ENCODE measurements at regions not wholly inside any gene's neighbourhood (a gene's known extent, or its start where the extent isn't known, plus 50 kb on each side); places are given as distances from the start of the nearest gene placed in this dataset.

DNA sequence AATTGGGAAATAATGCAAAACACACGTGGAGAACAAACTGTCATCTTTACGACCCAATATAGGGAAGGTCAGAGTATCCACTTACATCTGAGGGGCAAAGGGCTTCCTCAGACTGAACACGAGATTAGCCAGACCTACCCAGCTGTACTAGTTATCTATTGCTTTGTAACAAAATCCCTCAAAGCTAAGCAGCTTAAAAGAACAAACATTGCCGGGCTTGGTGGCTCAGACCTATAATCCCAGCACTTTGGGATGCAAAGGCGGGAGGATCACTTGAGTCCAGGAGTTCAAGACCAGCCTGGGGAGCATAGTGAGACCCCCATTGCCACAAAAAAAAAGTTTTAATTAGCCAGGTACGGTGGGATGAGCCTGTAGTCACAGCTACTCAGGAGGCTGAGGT lies 262.8 kb downstream of the LTN1 start:
- DNase-seq (ENCODE audit: low spot score in 2 of 2), result no peak
- intact Hi-C loops (cut with DNase I), result no loop called here
- TF ChIP-seq CTCF (IDR thresholded peaks at IDR 0.05), result no peak
- H3K27ac ChIP-seq, result no peak overlapping the region
- H3K4me1 ChIP-seq, result no peaks in the 10 kb centered on the region
- no peaks in the 10 kb centered on the region for H3K36me3 ChIP-seq
- no peaks in the 10 kb centered on the region for H3K9me3 ChIP-seq
- no peaks in the 10 kb centered on the region for H3K27me3 ChIP-seq
- no peak overlapping the region for H3K4me3 ChIP-seq

- DNase-seq (ENCODE audit: low spot score in 2 of 2), result no peak
- TF ChIP-seq CTCF (IDR thresholded peaks at IDR 0.05), result no peak
- Histone ChIP-seq H3K27me3 (no peaks in the 10 kb centered on the region), H3K4me1 (peaks cover 0 to 4% of the 10 kb centered on the region in 2 donors), H3K27ac (no peak overlapping the region), H3K9me3 (no peaks in the 10 kb centered on the region), H3K36me3 (no peaks in the 10 kb centered on the region), H3K4me3 (no peak overlapping the region)
- intact Hi-C loops (cut with DNase I), result no loop called here
Measured at GRCh38 chr21:28727809-28728208, 264.9 kb downstream of the LTN1 start.

DNA sequence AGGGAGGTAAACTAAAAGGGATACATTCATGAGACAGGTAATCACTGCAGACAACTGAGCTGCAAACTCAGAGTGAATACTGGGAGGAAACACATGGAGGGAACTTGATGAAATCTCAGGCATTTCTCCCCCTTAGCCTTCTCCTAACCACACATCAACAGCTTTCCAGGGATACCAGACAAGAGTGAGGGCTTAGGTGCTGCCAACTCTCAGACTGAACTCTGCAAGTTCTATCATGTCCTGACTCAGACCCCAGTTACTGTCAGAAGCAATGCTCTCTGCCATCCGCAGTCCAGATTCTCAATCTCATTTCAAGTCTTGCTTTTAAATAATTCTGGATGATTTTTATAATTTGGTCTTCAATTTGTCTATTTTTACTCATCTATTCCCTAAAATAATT lies 267.3 kb downstream of the LTN1 start:
- no peak for DNase-seq (ENCODE audit: low spot score in 2 of 2)
- Histone ChIP-seq H3K27ac (no peak overlapping the region), H3K36me3 (no peaks in the 10 kb centered on the region), H3K27me3 (no peaks in the 10 kb centered on the region), H3K4me3 (no peak overlapping the region), H3K4me1 (peaks cover 0 to 4% of the 10 kb centered on the region in 2 donors), H3K9me3 (no peaks in the 10 kb centered on the region)
- intact Hi-C loops (cut with DNase I), result no loop called here
- no peak for TF ChIP-seq CTCF (IDR thresholded peaks at IDR 0.05)

GRCh38 chr21:28723646-28724045 lies 269.0 kb downstream of the LTN1 start:
- Histone ChIP-seq H3K4me3 (no peak overlapping the region), H3K27ac (no peak overlapping the region), H3K4me1 (peaks cover 0 to 4% of the 10 kb centered on the region in 2 donors), H3K27me3 (no peaks in the 10 kb centered on the region), H3K9me3 (no peaks in the 10 kb centered on the region), H3K36me3 (no peaks in the 10 kb centered on the region)
- intact Hi-C loops (cut with DNase I), result no loop called here
- TF ChIP-seq CTCF (IDR thresholded peaks at IDR 0.05), result no peak
- no peak for DNase-seq (ENCODE audit: low spot score in 2 of 2)

GRCh38 chr21:28719723-28720122 lies 273.0 kb downstream of the LTN1 start:
- H3K27ac ChIP-seq, result no peak overlapping the region
- H3K4me3 ChIP-seq, result no peak overlapping the region
- no peaks in the 10 kb centered on the region for H3K27me3 ChIP-seq
- H3K9me3 ChIP-seq, result no peaks in the 10 kb centered on the region
- peaks cover 0 to 4% of the 10 kb centered on the region in 2 donors for H3K4me1 ChIP-seq
- H3K36me3 ChIP-seq, result no peaks in the 10 kb centered on the region
- DNase-seq (ENCODE audit: low spot score in 2 of 2), result no peak
- TF ChIP-seq CTCF (IDR thresholded peaks at IDR 0.05), result no peak
- intact Hi-C loops (cut with DNase I), result no loop called here

DNA sequence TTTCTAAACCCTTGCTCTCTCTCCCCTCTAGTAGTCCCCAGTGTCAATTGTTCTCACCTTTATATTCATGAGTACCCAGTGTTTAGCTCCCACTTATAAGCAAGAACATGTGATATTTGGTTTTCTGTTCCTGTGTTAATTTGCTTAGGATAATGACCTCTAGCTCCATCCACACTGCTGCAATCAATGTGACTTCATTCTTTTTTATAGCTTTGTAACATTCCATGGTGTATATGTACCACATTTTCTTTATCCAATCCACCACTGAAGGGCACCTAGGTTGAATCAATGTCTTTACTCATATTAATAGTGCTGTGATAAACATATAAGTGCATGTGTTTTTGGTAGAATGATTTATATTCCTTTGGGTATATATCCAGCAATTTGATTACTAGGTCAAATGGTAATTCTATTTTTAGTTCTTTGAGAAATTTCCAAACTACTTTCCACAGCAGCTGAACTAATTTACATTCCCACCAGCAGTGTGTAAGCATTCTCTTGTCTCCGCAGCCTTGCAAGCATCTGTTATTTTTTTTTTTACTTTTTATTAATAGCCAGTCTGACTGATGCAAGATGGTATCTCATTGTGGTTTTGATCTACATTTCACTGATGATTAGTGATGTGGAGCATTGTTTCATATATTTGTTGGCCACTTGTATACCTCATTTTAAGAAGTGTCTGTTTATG lies 277.8 kb downstream of the LTN1 start:
- Histone ChIP-seq H3K9me3 (no peaks in the 10 kb centered on the region), H3K4me3 (no peak overlapping the region), H3K4me1 (no peaks in the 10 kb centered on the region), H3K27me3 (no peaks in the 10 kb centered on the region), H3K36me3 (no peaks in the 10 kb centered on the region), H3K27ac (no peak overlapping the region)
- DNase-seq (ENCODE audit: low spot score in 2 of 2), result no peak
- no peak for TF ChIP-seq CTCF (IDR thresholded peaks at IDR 0.05)
- intact Hi-C loops (cut with DNase I), result no loop called here
